ENCODE measurements at regions not wholly inside any gene's neighbourhood (a gene's known extent, or its start where the extent isn't known, plus 50 kb on each side); places are given as distances from the start of the nearest gene placed in this dataset.

DNA sequence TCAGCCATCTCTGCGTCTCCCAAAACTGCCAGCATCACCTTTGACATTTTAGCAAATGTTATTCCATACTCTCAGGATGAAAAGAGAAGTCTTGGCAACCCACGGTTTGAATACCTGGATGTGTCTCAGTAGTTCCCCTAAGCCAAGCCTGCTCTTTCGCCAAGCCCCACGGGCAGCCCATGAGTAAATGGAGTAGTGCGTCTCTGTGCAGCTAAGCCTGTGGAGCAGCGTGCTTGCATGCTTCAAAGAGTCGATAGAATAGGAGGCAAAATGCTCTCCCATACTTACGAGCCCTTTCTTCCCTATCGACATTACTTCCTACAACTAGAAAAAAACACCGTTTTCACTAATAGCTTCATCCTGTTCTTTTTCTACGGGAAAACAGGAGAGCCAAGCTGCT lies 634.5 kb upstream of the TMEM132C start:
- H3K27ac ChIP-seq = no peak overlapping the region
- TF ChIP-seq, protein P1, sequence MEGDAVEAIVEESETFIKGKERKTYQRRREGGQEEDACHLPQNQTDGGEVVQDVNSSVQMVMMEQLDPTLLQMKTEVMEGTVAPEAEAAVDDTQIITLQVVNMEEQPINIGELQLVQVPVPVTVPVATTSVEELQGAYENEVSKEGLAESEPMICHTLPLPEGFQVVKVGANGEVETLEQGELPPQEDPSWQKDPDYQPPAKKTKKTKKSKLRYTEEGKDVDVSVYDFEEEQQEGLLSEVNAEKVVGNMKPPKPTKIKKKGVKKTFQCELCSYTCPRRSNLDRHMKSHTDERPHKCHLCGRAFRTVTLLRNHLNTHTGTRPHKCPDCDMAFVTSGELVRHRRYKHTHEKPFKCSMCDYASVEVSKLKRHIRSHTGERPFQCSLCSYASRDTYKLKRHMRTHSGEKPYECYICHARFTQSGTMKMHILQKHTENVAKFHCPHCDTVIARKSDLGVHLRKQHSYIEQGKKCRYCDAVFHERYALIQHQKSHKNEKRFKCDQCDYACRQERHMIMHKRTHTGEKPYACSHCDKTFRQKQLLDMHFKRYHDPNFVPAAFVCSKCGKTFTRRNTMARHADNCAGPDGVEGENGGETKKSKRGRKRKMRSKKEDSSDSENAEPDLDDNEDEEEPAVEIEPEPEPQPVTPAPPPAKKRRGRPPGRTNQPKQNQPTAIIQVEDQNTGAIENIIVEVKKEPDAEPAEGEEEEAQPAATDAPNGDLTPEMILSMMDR (conservative IDR thresholded peaks at IDR 0.05) = no peak

DNA sequence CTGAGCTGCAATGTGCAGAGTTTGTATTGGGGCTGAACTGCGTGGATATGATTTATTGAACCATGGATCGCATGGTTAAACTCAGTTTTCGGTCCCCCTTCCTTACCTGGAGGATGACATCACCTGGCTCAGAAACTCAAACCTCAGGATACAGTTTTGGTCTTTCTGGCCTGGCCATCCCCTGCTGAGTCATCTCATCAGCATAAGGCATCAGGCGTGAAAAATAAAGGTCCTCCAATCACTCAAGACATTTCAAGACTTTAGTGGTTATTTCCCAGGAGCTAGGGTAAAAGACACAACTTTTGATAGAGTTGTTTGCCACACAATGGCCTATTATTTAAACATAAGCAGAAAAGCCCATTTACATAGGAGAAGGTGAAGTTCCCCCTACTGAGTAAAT lies 631.1 kb upstream of the TMEM132C start:
- TF ChIP-seq, protein P1 (conservative IDR thresholded peaks at IDR 0.05) = no peak
- no peak overlapping the region for H3K27ac ChIP-seq

DNA sequence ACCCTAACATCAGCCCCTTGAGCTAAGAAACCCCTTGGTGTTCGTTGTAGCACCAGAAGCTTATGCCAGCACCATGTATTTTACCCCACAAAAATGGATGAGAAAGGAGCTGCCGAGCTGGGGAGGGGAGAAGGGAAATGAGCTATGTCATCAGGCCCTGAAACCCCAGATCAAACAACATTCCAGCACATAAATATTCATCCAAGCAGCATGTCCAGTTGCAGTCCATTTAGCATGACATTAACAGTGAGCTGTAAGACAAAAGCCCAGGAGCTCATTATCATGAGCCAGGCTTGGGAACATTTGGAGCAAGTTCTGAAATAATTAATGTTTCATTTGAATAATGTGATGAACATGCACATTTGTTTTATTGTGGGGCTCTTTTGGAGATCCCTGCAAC lies 630.1 kb upstream of the TMEM132C start:
- H3K27ac ChIP-seq = no peak overlapping the region
- TF ChIP-seq, protein P1 (conservative IDR thresholded peaks at IDR 0.05) = no peak

DNA sequence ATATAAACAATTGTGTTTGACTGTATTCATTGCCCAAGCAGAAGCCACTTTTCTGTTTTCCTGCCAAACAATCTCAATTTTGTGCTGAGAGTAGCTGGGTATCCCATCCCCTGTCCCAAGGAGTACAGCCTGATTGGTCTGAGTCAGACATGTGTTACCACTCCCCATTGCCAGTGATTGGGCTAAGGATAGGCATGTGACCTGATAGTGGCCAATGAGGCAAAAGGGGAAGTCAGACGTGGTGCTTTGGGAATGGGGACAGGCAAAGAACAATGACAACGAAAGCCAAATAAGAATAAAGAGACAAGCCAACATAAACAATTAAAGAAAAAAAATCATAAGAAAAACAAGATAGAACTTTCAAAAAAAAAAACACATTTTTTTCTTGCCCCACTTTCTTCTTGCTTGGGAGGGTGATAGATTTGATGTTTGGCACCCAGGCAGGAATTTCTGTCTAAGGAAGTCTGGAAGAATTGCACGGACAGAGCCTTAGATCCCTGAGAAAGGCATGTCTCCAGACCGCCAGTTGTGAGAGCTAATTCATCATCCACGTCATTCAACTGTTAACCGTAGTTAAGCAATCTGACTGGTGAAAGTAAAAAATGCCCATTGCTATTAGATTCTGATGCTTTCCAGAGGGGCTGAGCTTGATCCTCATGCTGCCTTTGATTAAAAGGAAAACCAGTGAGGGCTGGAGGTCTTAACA lies 626.6 kb upstream of the TMEM132C start:
- TF ChIP-seq, protein P1 (conservative IDR thresholded peaks at IDR 0.05) = no peak
- no peak overlapping the region for H3K27ac ChIP-seq

DNA sequence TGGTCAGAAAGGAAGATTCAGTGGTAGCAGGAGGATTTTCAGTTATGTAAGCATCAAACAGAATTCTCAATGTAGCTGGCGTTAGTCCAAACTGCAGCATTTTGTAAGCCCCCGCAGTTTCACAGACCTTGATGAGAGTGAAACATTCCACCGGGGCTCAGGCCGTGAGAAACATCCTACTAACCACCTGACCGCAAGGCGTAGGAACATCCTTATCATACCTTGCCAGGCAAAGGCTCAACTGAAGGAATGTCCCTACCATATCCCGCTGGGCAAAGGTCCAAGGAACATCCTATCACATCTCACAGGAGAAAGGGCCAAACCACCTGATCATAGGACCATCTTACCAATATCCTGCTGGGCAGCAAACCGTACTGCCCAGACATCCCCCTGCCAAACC lies 624.8 kb upstream of the TMEM132C start:
- H3K27ac ChIP-seq = no peak overlapping the region
- TF ChIP-seq, protein P1 (conservative IDR thresholded peaks at IDR 0.05) = no peak

DNA sequence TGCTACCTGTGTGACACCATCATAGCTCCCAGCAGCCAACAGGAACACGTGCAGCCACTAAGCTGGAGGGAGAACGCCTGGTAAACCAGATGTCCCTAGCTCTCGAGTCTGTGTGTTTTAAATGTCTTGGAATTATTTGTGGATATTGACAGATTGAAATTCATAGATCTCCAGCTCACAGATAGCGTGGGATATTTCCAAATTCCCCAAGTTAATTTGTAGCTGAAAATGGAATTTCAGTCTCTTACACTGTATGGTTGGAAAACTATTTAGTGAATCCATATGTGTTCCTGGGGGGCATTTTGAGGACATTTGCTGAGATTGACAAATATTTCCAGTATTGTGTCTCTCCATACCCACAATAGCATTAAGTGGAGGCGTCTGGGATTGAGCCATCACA lies 618.6 kb upstream of the TMEM132C start:
- TF ChIP-seq, protein P1 (conservative IDR thresholded peaks at IDR 0.05) = no peak
- no peak overlapping the region for H3K27ac ChIP-seq

DNA sequence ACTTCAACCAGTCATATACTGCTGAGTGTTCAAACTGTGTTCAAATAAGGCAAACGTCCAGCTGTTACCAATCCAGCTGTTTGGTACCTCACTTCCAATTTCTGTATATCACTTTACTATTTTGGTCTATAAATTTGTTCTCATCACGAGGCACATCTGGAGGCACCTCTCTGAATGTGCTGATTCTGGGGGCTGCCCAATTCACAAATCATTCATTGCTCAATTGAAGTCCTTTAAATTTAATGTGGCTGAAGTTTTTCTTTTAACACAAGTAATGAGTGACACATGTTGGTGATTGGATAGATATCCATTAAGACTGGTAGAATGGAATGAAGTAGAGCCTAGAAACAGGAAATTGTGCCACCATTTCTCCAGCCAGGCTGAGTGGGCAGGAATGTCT lies 617.0 kb upstream of the TMEM132C start:
- H3K27ac ChIP-seq = no peak overlapping the region
- TF ChIP-seq, protein P1 (conservative IDR thresholded peaks at IDR 0.05) = no peak

Data from VCaP (cell line).